22Rv1 (cell line): ENCODE measurements at regions not wholly inside any gene's neighbourhood (a gene's known extent, or its start where the extent isn't known, plus 50 kb on each side); places are given as distances from the start of the nearest gene placed in this dataset.

Experiments
- CTCF ChIP-seq: fragments of 450-650 bp; IDR thresholded peaks from 2 replicates; pipeline ENCODE4 v1.5.1; 2017; ENCODE audit warnings: mild to moderate bottlenecking
- ZFX ChIP-seq: fragments of 450-650 bp; IDR thresholded peaks from 2 replicates; pipeline ENCODE4 v1.6.1; 2017; ENCODE audit warnings: antibody characterized with exemption, borderline replicate concordance

DNA sequence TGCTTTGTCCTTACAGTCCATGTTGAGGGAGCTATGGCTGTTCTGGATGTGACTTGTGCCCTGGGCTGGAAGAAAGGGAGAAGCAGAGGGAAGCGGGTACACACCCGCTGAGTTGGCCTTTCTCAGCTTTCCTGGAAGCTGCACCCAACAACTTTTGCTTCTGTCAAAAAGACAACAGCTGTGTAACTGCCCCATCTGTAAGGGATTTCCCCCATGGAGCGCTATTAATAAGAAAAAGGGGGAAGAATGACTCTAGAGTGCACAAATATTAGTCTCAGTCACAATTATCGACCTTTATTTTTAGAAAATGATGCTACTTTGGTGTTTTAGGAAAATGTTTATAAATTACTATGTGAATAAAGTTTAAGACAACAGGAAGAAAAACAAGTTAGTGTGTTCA lies 368.3 kb downstream of the RAD51AP2 start:
- TF ChIP-seq CTCF, result no peak
- no peak for TF ChIP-seq ZFX
